ENCODE measurements at regions not wholly inside any gene's neighbourhood (a gene's known extent, or its start where the extent isn't known, plus 50 kb on each side); places are given as distances from the start of the nearest gene placed in this dataset.
A peak's percentile ranks its signal among the peaks of the same experiment; 100 is the strongest.

DNA sequence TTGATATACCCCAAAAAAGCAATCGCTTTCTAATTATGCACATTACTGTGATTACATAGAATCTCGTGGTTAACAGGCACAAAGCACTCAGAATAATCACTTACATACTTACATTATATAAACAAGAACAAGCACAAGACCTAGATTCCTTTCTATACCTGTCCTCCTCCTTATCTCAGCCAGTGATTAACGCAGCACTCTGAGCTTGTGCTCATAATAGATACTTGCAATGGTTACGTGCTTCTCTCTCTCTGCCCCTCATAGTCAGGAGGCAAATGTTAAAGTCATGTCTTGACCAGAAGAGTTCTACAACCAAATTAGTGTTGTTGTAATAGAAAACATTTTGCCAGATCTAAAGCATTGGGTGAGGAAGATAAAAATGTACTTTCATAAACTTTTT, 342.2 kb upstream of the PKDCC start:
- H3K4me1 ChIP-seq, result peaks cover 16 to 26% of the 10 kb centered on the region in 2 donors
- no peak overlapping the region for H3K4me3 ChIP-seq (replicated peaks in 1 of 3)
- no peak for DNase-seq
- no peaks in the 10 kb centered on the region for H3K9me3 ChIP-seq
- H3K27me3 ChIP-seq, result no peaks in the 10 kb centered on the region
- H3K36me3 ChIP-seq, result no peaks in the 10 kb centered on the region
- intact Hi-C loops (cut with DNase I), result no loop called here
- TF ChIP-seq POLR2A (IDR thresholded peaks at IDR 0.05), result no peak
- 81 to 85% methylated on average over 4 of the region's 4 CpGs for WGBS, 2 donors
- H3K27ac ChIP-seq, result no peak overlapping the region

- intact Hi-C loops (cut with DNase I), result no loop called here
These were observed 341.5 kb upstream of the PKDCC start for GRCh38 chr2:41706286-41706685.

DNA sequence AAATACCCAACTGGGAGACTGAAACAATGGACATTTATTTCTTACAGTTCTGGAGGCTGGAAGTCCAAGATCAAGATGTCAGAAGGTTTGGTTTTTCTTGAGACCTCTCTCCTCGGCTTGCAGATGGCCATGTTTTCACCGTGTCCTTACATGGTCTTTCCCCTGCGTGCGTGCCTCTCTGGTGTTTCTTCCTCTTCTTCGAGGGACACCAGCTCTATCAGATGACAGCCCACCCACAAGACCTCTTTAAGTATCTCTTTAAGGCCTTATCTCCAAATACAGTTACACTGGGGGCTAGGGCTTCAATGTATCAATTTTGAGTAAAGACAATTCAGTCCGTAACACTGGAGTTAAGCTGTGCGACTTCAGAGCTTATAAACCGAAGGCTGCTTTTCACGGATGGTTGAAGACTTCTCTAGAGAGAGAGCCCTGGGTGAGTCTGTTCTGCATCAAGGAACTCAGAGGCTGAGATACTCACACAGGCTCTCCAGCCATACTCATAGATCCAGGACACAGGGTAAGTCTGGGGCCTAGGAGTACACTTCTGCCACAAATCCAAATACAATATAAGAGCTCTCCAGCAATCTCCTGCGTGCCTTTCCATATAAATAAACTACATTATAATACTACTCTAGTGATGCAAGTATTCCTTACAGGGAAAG, 339.9 kb upstream of the PKDCC start:
- H3K27ac ChIP-seq, result no peak overlapping the region
- DNase-seq, result peak; percentile 46 to 51
- H3K9me3 ChIP-seq, result no peaks in the 10 kb centered on the region
- H3K4me3 ChIP-seq (replicated peaks in 1 of 3), result no peak overlapping the region
- no peak for TF ChIP-seq POLR2A (IDR thresholded peaks at IDR 0.05)
- TF ChIP-seq, protein P1, sequence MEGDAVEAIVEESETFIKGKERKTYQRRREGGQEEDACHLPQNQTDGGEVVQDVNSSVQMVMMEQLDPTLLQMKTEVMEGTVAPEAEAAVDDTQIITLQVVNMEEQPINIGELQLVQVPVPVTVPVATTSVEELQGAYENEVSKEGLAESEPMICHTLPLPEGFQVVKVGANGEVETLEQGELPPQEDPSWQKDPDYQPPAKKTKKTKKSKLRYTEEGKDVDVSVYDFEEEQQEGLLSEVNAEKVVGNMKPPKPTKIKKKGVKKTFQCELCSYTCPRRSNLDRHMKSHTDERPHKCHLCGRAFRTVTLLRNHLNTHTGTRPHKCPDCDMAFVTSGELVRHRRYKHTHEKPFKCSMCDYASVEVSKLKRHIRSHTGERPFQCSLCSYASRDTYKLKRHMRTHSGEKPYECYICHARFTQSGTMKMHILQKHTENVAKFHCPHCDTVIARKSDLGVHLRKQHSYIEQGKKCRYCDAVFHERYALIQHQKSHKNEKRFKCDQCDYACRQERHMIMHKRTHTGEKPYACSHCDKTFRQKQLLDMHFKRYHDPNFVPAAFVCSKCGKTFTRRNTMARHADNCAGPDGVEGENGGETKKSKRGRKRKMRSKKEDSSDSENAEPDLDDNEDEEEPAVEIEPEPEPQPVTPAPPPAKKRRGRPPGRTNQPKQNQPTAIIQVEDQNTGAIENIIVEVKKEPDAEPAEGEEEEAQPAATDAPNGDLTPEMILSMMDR (IDR thresholded peaks at IDR 0.05), result no peak
- 55 to 56% methylated on average over 10 of the region's 10 CpGs for WGBS, 2 donors
- no peaks in the 10 kb centered on the region for H3K27me3 ChIP-seq
- no peaks in the 10 kb centered on the region for H3K36me3 ChIP-seq
- intact Hi-C loops (cut with DNase I), result no loop called here
- peaks cover 24 to 34% of the 10 kb centered on the region in 2 donors for H3K4me1 ChIP-seq

More at GRCh38 chr2:41706286-41706685, 341.5 kb upstream of the PKDCC start:
- TF ChIP-seq, protein P1 (IDR thresholded peaks at IDR 0.05), result no peak
- TF ChIP-seq POLR2A (IDR thresholded peaks at IDR 0.05), result no peak
- DNase-seq, result no peak
- no peaks in the 10 kb centered on the region for H3K9me3 ChIP-seq
- H3K27me3 ChIP-seq, result no peaks in the 10 kb centered on the region
- 77 to 83% methylated on average over 2 of the region's 2 CpGs for WGBS, 2 donors
- no peak overlapping the region for H3K27ac ChIP-seq
- peaks cover 22 to 26% of the 10 kb centered on the region in 2 donors for H3K4me1 ChIP-seq
- no peaks in the 10 kb centered on the region for H3K36me3 ChIP-seq
- H3K4me3 ChIP-seq (replicated peaks in 1 of 3), result no peak overlapping the region

GRCh38 chr2:41709702-41710599, 337.9 kb upstream of the PKDCC start:
- H3K4me1 ChIP-seq, result peaks cover 24 to 34% of the 10 kb centered on the region in 2 donors
- intact Hi-C loops (cut with DNase I), result no loop called here
- no peaks in the 10 kb centered on the region for H3K9me3 ChIP-seq
- TF ChIP-seq, protein P1 (IDR thresholded peaks at IDR 0.05), result no peak
- no peak for TF ChIP-seq POLR2A (IDR thresholded peaks at IDR 0.05)
- H3K36me3 ChIP-seq, result no peaks in the 10 kb centered on the region
- H3K4me3 ChIP-seq (replicated peaks in 1 of 3), result no peak overlapping the region
- no peak for DNase-seq
- 55 to 63% methylated on average over 10 of the region's 10 CpGs for WGBS, 2 donors
- H3K27ac ChIP-seq, result peak overlapping the region in 1 of 3 donors; percentile 39
- H3K27me3 ChIP-seq, result no peaks in the 10 kb centered on the region

DNA sequence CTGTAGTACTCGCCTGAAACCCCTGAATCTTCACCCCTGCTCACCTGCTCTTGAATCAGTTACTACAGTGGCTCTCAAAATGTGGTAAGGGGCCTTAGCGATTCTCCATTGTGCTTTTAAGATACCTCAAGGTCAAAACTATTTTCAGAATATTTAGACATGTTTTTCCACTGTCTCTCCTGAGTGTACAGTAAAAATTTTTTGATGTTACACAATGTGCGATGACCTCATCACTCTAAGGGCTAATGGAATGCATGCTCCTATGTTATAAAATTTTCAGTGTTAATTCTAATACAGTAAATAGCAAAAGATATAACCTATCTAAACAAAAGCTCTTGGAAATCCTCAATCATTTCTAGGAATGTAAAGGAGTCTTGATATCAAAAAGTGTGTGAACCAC, 336.9 kb upstream of the PKDCC start:
- Histone ChIP-seq H3K4me1 (peaks cover 24 to 36% of the 10 kb centered on the region in 2 donors), H3K27ac (no peak overlapping the region), H3K27me3 (no peaks in the 10 kb centered on the region), H3K4me3 (replicated peaks in 1 of 3) (no peak overlapping the region), H3K36me3 (no peaks in the 10 kb centered on the region), H3K9me3 (no peaks in the 10 kb centered on the region)
- intact Hi-C loops (cut with DNase I), result no loop called here
- WGBS, 2 donors, result 87 to 89% methylated on average over 3 of the region's 3 CpGs
- DNase-seq, result no peak
- no peak for TF ChIP-seq POLR2A (IDR thresholded peaks at IDR 0.05)
- TF ChIP-seq, protein P1 (IDR thresholded peaks at IDR 0.05), result no peak

Data from thyroid gland (tissue), 4 donors.